NCI-H526 (cell line): ENCODE measurements at regions not wholly inside any gene's neighbourhood (a gene's known extent, or its start where the extent isn't known, plus 50 kb on each side); places are given as distances from the start of the nearest gene placed in this dataset.
"Not testable (repeated sequence)": the region's sequence is repeated elsewhere in the genome, so short reads cannot be mapped to it uniquely, and the experiment has no call there.

ENCODE experiments used
- DNase-seq, 2 experiments: peaks; one replicate each; lab custom pipeline; 2025; lab: John Stamatoyannopoulos, UW

DNA sequence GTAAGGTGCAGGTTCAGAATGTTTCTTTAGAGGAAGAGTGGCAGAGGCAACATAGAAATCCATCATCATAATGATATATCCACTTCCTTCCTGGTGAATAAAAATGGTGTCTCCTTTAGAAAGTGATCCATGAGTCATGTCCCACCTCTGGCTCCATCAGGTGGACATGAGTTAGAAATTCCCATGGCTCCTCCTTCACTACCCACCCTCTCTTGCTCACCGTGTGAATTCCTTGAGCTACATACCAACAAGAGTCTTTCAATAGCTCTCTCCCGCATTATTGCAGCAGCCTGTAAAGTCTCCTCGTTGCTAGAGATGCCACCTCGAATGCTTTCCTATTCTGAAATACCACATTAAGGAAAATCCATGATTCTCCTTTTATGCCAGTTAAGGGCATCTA is 317.6 kb downstream of the LNPK start:
- peak in 1 of 2 experiments; percentile 14 for DNase-seq

- no peak for DNase-seq
Observed at GRCh38 chr2:175679728-175680127, 322.3 kb downstream of the LNPK start.

- no peak for DNase-seq
Observed at GRCh38 chr2:175679231-175679630, 322.8 kb downstream of the LNPK start.

GRCh38 chr2:175677880-175678279 is 324.2 kb downstream of the LNPK start:
- DNase-seq = no peak

GRCh38 chr2:175676813-175677212 is 325.3 kb downstream of the LNPK start:
- DNase-seq = no peak

DNA sequence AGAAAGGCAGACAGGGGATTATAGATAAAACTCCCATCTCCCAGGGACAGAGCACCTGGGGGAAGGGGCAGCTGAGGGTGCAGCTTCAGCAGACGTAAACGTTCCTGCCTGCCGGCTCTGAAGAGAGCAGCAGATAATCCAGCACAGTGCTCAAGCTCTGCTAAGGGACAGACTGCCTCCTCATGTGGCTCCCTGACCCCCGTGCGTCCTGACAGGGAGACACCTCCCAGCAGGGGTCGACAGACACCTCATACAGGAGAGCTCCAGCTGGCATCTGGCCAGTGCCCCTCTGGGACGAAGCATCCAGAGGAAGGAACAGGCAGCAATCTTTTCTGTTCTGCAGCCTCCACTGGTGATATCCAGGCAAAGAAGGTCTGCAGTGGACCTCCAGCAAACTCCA is 333.3 kb downstream of the LNPK start:
- not testable (repeated sequence) for DNase-seq

GRCh38 chr2:175662335-175662734 is 339.7 kb downstream of the LNPK start:
- no peak for DNase-seq

GRCh38 chr2:175648577-175649063 is 353.4 kb downstream of the LNPK start:
- no peak for DNase-seq

DNA sequence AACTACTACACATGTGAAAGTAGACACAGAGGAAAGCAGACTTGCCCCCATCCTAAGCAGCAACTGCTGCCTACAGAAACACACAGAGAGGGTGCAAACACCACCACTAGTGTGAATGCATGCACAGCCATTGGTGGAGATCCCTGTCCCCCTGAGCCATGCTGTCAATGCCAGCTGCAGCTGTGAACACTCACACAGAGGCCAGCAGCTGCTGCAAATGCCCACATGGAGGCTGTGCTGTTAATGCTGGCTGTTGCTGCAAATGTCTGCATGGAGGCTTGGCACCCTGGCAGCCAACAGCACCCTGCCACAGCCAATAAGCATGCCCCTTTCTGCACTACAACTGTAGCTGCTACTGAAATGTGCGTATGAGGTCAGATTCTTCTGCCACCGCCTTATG is 355.0 kb downstream of the LNPK start:
- DNase-seq = no peak

DNA sequence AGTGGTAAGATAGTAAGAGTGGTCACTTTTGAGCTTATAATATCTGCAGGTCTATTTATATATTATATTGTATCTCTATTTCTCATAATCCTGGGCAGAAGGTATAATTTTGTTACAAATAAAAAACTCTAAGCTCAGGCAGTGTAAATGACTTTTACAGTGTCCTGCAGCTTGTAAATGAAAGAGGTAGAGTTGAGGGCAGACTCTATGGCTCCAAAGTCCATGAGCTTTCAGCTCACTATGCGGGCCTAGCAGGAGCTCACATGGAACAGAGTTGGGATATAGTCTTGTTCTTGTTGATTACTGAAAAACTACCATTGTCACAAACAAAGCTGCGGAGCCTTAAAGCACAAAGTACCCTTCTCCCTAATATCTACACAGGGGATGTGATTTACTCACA is 361.4 kb downstream of the LNPK start:
- DNase-seq = no peak

GRCh38 chr2:175633227-175633626 is 368.8 kb downstream of the LNPK start:
- no peak for DNase-seq

GRCh38 chr2:175631245-175631623 is 370.8 kb downstream of the LNPK start:
- no peak for DNase-seq

DNA sequence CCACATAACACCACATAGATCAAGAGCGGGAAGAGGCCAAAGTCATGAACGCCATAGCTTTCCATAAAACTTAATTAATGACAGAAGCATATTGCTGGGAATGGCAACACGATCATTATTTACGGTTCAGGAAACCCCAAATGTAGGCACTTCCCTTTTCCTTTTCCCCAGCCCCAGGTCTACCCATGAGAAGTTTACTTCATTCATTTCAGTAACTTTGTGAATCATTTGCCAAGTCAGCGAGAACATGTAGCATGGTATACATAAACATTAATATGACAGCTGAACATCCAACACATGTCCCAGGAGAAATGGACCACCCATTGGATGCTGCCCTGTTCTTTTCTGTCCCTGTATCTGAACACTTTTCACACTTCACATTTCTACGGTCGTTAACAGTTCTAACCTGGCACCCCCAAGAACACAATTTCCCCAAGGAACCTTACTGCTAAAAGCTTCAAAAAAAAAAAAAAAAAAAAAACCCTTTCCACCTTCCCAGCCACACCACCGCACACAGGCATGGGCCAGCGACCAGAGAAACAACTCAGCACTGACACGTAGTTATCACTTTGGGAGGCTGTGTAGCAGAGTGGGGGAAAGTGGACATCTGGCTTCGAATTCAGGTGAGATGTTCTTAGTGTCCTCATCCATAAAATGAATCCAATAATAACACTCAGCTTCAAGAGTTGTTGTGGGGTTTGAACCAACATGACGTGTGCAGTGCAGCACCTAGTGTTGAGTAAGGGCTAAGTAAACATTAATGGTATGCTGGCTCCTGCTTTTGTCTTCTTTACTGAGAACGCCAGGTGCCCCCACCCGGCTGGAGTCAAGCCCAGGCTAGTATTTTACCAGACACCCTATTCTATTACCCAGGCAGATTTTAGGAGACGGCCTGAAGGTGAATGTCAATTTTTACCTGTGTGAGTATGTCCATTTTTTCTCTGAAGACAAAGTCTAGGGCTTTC is 371.5 kb downstream of the LNPK start:
- DNase-seq = no peak

- DNase-seq = no peak
Observed at GRCh38 chr2:175628243-175628642, 373.8 kb downstream of the LNPK start.

DNA sequence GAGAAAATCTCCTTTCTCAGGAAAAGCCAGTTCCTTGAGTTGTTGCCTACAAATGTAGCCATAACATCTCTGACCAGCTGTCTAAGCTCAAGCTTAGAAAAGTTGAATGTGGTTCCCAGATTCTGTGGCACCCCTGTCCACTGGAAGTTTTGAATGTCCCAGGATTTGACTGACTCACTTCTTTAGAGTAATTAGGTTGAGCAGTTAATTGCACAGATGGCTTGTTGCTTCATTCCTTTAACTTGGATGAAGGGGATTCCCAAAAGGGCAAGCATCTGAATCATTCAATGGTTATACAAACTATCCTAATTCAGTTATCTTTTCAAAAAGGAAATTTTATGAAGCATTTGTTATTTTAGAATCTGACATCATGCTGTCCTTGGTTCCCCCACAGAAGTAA is 374.7 kb downstream of the LNPK start:
- no peak for DNase-seq

GRCh38 chr2:175626796-175627195 is 375.3 kb downstream of the LNPK start:
- DNase-seq = no peak

DNA sequence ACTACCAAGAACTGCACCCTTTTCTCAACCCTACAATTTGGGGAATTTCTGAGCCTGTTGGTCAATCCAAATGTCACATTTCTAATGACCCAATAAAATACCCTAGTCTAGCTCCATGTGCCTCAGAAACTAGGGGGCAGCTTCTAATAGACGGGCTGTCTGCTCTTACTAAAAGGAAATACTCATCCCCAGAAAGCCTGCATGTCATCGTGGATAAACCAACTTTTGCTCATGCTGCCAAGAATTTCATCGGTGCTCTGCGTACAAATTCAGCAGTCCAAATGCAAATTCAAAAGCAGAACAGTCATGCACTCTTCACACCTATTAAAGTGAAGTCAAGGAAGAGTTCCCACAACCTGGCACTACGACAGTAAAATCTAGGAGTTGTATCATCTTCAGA is 377.3 kb downstream of the LNPK start:
- no peak for DNase-seq

GRCh38 chr2:175624211-175624761 is 377.8 kb downstream of the LNPK start:
- no peak for DNase-seq

GRCh38 chr2:175621821-175622220 is 380.2 kb downstream of the LNPK start:
- no peak for DNase-seq

DNA sequence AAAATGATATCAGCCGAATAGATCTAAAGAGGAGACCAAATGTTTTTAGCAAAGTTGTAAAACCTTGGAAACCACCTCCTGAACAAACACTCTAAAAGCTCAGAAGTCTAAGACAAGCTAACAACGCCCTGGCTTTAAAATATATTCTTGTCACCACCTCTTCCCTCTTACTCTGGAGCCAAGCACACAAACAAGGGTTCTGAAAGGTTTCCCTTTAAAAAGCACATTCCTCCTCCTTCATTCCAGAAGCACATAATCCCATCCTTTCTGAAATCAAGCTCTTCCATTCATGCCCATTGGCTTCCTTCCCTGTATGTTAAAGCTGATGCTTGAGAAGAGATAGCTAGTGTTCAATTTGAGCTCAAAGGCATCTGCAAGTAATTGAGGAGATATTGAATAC is 382.0 kb downstream of the LNPK start:
- no peak for DNase-seq

DNA sequence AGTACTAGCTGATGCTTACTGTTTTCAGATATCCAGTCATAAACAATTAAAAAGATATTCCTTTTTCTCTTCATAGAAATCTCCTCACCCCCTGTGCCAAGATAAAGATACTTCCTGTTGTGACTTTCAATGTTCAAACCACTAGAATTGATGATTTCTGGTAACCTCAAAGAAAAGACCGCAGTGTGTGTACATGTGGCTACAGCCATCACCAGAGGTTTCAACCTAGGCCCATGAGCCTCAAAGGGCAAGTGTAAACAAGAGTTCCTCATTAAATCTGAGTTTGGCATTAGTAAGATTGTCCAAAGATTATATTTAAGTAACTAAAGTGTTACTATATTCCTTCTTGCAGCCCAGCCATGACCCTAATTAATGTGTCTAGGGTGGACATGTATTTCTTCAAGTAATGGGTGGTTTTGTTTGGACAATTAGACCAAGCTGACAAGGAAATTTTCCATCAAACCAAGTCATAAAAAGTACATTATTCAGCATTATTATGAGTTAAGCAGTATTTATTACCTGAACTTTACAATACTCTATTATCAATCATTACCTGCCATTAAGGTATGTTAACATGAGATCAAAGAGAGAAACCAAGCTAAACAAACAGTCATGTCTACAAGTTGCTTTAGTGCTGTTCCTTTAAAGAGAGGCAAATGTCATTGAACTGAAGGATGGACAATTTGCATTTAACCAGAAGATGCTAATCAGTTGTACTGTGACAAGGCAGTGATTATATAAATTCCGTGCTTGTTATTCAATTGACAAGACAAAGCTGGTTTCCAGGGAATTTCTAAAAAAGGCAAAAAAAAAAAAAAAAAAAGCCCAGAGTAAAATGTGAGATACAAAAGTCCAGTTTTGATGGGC is 382.7 kb downstream of the LNPK start:
- DNase-seq = peak in 1 of 2 experiments; percentile 10

- no peak for DNase-seq
Observed at GRCh38 chr2:175612280-175612679, 389.8 kb downstream of the LNPK start.
